HEK293 (cell line): ENCODE measurements at regions not wholly inside any gene's neighbourhood (a gene's known extent, or its start where the extent isn't known, plus 50 kb on each side); places are given as distances from the start of the nearest gene placed in this dataset.

Source experiments
- CTCF ChIA-PET: fragments of 350-600 bp; formaldehyde crosslinking; extraction: SDS; loops from one replicate; lab custom pipeline; 2021; ENCODE audit warnings: antibody characterized with exemption; lab: Yijun Ruan, JAX
- POLR2A ChIA-PET: fragments of 300-600 bp; formaldehyde crosslinking; extraction: SDS; loops from one replicate; lab custom pipeline; 2020; ENCODE audit warnings: antibody characterized with exemption, inconsistent platforms; lab: Yijun Ruan, JAX
- H3K27ac ChIP-seq: fragments of 200-500 bp; sonication (Bioruptor generic); 2 replicates; pipeline ENCODE4 v1.5.1; 2014; ENCODE audit warnings: low read depth, low read length, control low read depth, inconsistent platforms; ENCODE audit errors: extremely low read depth
- H3K36me3 ChIP-seq, 2 experiments: fragments of 200-500 bp in 1 of 2; sonication (Bioruptor generic) in 1 of 2; 1 replicate in 1 of 2; 2 replicates in 1 of 2; pipeline ENCODE4 v1.5.1; 2014 to 2017; ENCODE audit warnings: inconsistent platforms in 2 of 2, low read length in 2 of 2; ENCODE audit not compliant: control insufficient read depth in 2 of 2, insufficient read depth in 1 of 2
- H3K4me1 ChIP-seq: fragments of 200-500 bp; sonication (Bioruptor generic); 2 replicates; pipeline ENCODE4 v1.5.1; 2014; ENCODE audit warnings: mild to moderate bottlenecking, low read length, inconsistent platforms; ENCODE audit not compliant: control insufficient read depth, insufficient read depth
- H3K4me3 ChIP-seq: 2 replicates; pipeline ENCODE4 v1.5.1; 2011; ENCODE audit warnings: low read depth, mild to moderate bottlenecking, control low read depth, low read length, moderate library complexity
- H3K9me3 ChIP-seq: fragments of 200-500 bp; sonication (Bioruptor generic); 2 replicates; pipeline ENCODE4 v1.5.1; 2014; ENCODE audit warnings: low read depth, low read length, inconsistent platforms; ENCODE audit not compliant: control insufficient read depth, insufficient read depth
- MYNN ChIP-seq: fragments of 450-650 bp; formaldehyde crosslinking; IDR thresholded peaks from 2 replicates; pipeline ENCODE4 v1.5.1; 2016; ENCODE audit warnings: missing biosample characterization, missing genetic modification characterization, borderline replicate concordance
- OVOL3 ChIP-seq: fragments of 450-650 bp; formaldehyde crosslinking; IDR thresholded peaks from 2 replicates; pipeline ENCODE4 v1.5.1; 2016; ENCODE audit warnings: missing biosample characterization, missing genetic modification characterization
- ZFP69B ChIP-seq: fragments of 450-650 bp; formaldehyde crosslinking; IDR thresholded peaks from 2 replicates; pipeline ENCODE4 v1.5.1; 2016; ENCODE audit warnings: missing biosample characterization, missing genetic modification characterization
- ZNF146 ChIP-seq: fragments of 450-650 bp; formaldehyde crosslinking; IDR thresholded peaks from 2 replicates; pipeline ENCODE4 v1.5.1; 2016; ENCODE audit warnings: missing biosample characterization, missing genetic modification characterization
- ZNF184 ChIP-seq: fragments of 450-650 bp; IDR thresholded peaks from 2 replicates; pipeline ENCODE4 v1.5.1; 2018; ENCODE audit warnings: missing biosample characterization, mild to moderate bottlenecking, missing genetic modification characterization
- ZNF202 ChIP-seq: fragments of 450-650 bp; formaldehyde crosslinking; IDR thresholded peaks from 2 replicates; pipeline ENCODE4 v1.5.1; 2016; ENCODE audit warnings: missing biosample characterization, missing genetic modification characterization, borderline replicate concordance
- ZNF214 ChIP-seq: fragments of 450-650 bp; formaldehyde crosslinking; IDR thresholded peaks from 2 replicates; pipeline ENCODE4 v1.5.1; 2017; ENCODE audit warnings: missing biosample characterization, mild to moderate bottlenecking, missing genetic modification characterization, borderline replicate concordance
- ZNF324 ChIP-seq: fragments of 450-650 bp; formaldehyde crosslinking; IDR thresholded peaks from 2 replicates; pipeline ENCODE4 v1.5.1; 2016; ENCODE audit warnings: missing biosample characterization, missing genetic modification characterization
- ZNF366 ChIP-seq: fragments of 450-650 bp; formaldehyde crosslinking; conservative IDR thresholded peaks from 2 replicates; pipeline ENCODE4 v1.5.1; 2016; ENCODE audit warnings: missing biosample characterization, missing genetic modification characterization
- ZNF561 ChIP-seq: fragments of 450-650 bp; IDR thresholded peaks from 2 replicates; pipeline ENCODE4 v1.5.1; 2018; ENCODE audit warnings: missing biosample characterization, missing genetic modification characterization, borderline replicate concordance
- ZNF629 ChIP-seq: fragments of 450-650 bp; formaldehyde crosslinking; IDR thresholded peaks from 2 replicates; pipeline ENCODE4 v1.5.1; 2017; ENCODE audit warnings: missing biosample characterization, missing genetic modification characterization
- ZNF837 ChIP-seq: fragments of 450-650 bp; formaldehyde crosslinking; IDR thresholded peaks from 2 replicates; pipeline ENCODE4 v1.5.1; 2016; ENCODE audit warnings: missing biosample characterization, missing genetic modification characterization
- ZSCAN23 ChIP-seq: fragments of 450-650 bp; formaldehyde crosslinking; IDR thresholded peaks from 2 replicates; pipeline ENCODE4 v1.5.1; 2016; ENCODE audit warnings: missing biosample characterization, missing genetic modification characterization
- ZSCAN30 ChIP-seq: fragments of 450-650 bp; IDR thresholded peaks from 2 replicates; pipeline ENCODE4 v1.5.1; 2018; ENCODE audit warnings: missing biosample characterization, mild to moderate bottlenecking, missing genetic modification characterization, moderate library complexity
- TF ChIP-seq, protein P1 (sequence below): sonication (generic); formaldehyde crosslinking; IDR thresholded peaks from 2 replicates; pipeline ENCODE4 v1.8.1; 2022; ENCODE audit warnings: mild to moderate bottlenecking, moderate library complexity, missing genetic modification reagents
- TF ChIP-seq, protein P2 (sequence below): fragments of 450-650 bp; formaldehyde crosslinking; IDR thresholded peaks from 2 replicates; pipeline ENCODE4 v1.5.1; 2017; ENCODE audit warnings: missing biosample characterization, missing genetic modification characterization
- TF ChIP-seq, protein P3 (sequence below): fragments of 450-650 bp; formaldehyde crosslinking; IDR thresholded peaks from 2 replicates; pipeline ENCODE4 v1.5.1; 2016; ENCODE audit warnings: missing biosample characterization, missing genetic modification characterization, borderline replicate concordance
- TF ChIP-seq, protein P4 (sequence below): fragments of 450-650 bp; formaldehyde crosslinking; optimal IDR thresholded peaks from 2 replicates; pipeline ENCODE3; 2016; ENCODE audit warnings: missing biosample characterization, mild to moderate bottlenecking, missing genetic modification characterization
- TF ChIP-seq, protein P5 (sequence below): fragments of 450-650 bp; formaldehyde crosslinking; conservative IDR thresholded peaks from 2 replicates; pipeline ENCODE4 v1.5.1; 2016; ENCODE audit warnings: low read depth, missing biosample characterization, missing genetic modification characterization

DNA sequence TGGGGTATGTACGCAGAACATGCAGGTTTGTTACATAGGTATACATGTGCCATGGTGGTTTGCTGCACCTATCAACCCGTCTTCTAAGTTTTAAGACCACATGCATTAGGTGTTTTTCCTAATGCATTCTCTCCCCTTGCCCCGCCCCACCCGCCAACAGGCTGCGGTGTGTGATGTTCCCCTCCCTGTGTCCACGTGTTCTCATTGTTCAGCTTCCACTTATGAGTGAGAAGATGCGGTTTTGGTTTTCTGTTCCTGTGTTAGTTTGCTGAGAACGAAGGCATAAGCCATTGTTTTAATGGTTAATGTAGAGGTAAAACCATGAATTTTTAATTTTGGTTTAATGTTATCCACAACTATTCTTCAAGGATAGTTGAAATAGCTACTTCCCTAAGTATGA lies 346.8 kb upstream of the EPHA6 start:
- H3K36me3 ChIP-seq = no peaks in the 10 kb centered on the region
- TF ChIP-seq ZNF324 (no peak), OVOL3 (tag by site-specific recombination) (no peak), ZSCAN23 (tag by site-specific recombination) (no peak), MYNN (tag by site-specific recombination) (no peak), ZNF561 (no peak), ZFP69B (tag by site-specific recombination) (no peak), ZNF366 (tag by site-specific recombination) (no peak), ZNF837 (tag by site-specific recombination) (no peak), ZSCAN30 (tag by site-specific recombination) (no peak), ZNF184 (tag by site-specific recombination) (no peak)
- TF ChIP-seq, protein P1, sequence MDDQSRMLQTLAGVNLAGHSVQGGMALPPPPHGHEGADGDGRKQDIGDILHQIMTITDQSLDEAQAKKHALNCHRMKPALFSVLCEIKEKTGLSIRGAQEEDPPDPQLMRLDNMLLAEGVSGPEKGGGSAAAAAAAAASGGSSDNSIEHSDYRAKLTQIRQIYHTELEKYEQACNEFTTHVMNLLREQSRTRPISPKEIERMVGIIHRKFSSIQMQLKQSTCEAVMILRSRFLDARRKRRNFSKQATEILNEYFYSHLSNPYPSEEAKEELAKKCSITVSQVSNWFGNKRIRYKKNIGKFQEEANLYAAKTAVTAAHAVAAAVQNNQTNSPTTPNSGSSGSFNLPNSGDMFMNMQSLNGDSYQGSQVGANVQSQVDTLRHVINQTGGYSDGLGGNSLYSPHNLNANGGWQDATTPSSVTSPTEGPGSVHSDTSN (CRISPR knock-in tag) = no peak
- H3K4me3 ChIP-seq = no peak overlapping the region
- CTCF ChIA-PET = no interaction called here
- H3K27ac ChIP-seq = no peak overlapping the region
- H3K9me3 ChIP-seq = no peaks in the 10 kb centered on the region
- no peaks in the 10 kb centered on the region for H3K4me1 ChIP-seq
- POLR2A ChIA-PET = no interaction called here

DNA sequence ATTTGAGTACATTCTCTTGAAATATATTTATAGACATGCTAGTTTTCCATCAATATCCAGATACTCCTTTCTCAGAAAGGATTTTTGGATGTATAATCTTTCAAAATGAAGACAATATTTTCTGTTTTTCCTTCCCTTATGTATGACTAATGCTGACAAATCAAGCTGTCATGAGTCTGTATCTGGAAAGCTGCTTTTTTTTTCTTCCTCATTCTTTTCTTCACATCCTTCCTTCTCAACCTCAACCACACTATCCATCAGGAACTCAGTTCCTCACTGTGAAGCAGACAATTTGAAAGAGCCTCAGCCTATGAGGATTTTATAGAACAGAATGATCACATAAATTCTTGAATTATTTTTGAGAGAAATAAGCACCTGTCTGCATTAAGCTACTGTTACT lies 335.9 kb upstream of the EPHA6 start:
- TF ChIP-seq, protein P2, sequence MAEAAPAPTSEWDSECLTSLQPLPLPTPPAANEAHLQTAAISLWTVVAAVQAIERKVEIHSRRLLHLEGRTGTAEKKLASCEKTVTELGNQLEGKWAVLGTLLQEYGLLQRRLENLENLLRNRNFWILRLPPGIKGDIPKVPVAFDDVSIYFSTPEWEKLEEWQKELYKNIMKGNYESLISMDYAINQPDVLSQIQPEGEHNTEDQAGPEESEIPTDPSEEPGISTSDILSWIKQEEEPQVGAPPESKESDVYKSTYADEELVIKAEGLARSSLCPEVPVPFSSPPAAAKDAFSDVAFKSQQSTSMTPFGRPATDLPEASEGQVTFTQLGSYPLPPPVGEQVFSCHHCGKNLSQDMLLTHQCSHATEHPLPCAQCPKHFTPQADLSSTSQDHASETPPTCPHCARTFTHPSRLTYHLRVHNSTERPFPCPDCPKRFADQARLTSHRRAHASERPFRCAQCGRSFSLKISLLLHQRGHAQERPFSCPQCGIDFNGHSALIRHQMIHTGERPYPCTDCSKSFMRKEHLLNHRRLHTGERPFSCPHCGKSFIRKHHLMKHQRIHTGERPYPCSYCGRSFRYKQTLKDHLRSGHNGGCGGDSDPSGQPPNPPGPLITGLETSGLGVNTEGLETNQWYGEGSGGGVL (tag by site-specific recombination) = no peak
- TF ChIP-seq ZNF146 (tag by site-specific recombination) (no peak), ZNF214 (tag by site-specific recombination) (no peak), ZNF629 (no peak), ZNF202 (tag by site-specific recombination) (no peak)
- TF ChIP-seq, protein P3, sequence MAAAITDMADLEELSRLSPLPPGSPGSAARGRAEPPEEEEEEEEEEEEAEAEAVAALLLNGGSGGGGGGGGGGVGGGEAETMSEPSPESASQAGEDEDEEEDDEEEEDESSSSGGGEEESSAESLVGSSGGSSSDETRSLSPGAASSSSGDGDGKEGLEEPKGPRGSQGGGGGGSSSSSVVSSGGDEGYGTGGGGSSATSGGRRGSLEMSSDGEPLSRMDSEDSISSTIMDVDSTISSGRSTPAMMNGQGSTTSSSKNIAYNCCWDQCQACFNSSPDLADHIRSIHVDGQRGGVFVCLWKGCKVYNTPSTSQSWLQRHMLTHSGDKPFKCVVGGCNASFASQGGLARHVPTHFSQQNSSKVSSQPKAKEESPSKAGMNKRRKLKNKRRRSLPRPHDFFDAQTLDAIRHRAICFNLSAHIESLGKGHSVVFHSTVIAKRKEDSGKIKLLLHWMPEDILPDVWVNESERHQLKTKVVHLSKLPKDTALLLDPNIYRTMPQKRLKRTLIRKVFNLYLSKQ (tag by site-specific recombination) = no peak
- TF ChIP-seq, protein P4, sequence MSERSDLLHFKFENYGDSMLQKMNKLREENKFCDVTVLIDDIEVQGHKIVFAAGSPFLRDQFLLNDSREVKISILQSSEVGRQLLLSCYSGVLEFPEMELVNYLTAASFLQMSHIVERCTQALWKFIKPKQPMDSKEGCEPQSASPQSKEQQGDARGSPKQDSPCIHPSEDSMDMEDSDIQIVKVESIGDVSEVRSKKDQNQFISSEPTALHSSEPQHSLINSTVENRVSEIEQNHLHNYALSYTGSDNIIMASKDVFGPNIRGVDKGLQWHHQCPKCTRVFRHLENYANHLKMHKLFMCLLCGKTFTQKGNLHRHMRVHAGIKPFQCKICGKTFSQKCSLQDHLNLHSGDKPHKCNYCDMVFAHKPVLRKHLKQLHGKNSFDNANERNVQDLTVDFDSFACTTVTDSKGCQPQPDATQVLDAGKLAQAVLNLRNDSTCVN = no peak
- TF ChIP-seq, protein P5, sequence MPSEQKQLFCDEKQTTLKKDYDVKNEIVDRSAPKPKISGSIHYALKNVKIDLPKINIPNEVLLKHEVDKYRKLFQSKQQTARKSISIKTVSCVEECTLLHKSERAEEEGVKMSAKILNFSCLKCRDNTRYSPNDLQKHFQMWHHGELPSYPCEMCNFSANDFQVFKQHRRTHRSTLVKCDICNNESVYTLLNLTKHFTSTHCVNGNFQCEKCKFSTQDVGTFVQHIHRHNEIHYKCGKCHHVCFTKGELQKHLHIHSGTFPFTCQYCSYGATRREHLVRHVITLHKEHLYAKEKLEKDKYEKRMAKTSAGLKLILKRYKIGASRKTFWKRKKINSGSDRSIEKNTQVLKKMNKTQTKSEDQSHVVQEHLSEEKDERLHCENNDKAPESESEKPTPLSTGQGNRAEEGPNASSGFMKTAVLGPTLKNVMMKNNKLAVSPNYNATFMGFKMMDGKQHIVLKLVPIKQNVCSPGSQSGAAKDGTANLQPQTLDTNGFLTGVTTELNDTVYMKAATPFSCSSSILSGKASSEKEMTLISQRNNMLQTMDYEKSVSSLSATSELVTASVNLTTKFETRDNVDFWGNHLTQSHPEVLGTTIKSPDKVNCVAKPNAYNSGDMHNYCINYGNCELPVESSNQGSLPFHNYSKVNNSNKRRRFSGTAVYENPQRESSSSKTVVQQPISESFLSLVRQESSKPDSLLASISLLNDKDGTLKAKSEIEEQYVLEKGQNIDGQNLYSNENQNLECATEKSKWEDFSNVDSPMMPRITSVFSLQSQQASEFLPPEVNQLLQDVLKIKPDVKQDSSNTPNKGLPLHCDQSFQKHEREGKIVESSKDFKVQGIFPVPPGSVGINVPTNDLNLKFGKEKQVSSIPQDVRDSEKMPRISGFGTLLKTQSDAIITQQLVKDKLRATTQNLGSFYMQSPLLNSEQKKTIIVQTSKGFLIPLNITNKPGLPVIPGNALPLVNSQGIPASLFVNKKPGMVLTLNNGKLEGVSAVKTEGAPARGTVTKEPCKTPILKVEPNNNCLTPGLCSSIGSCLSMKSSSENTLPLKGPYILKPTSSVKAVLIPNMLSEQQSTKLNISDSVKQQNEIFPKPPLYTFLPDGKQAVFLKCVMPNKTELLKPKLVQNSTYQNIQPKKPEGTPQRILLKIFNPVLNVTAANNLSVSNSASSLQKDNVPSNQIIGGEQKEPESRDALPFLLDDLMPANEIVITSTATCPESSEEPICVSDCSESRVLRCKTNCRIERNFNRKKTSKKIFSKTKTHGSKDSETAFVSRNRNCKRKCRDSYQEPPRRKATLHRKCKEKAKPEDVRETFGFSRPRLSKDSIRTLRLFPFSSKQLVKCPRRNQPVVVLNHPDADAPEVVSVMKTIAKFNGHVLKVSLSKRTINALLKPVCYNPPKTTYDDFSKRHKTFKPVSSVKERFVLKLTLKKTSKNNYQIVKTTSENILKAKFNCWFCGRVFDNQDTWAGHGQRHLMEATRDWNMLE (tag by site-specific recombination) = no peak
- TF ChIP-seq, all 188 proteins: peak for 0
- no peak overlapping the region for H3K4me3 ChIP-seq
- H3K27ac ChIP-seq = no peak overlapping the region
- no peaks in the 10 kb centered on the region for H3K4me1 ChIP-seq
- no peaks in the 10 kb centered on the region for H3K9me3 ChIP-seq
- H3K36me3 ChIP-seq = no peaks in the 10 kb centered on the region
- POLR2A ChIA-PET = no interaction called here
- CTCF ChIA-PET = no interaction called here
